HG02981 (cell line): ENCODE measurements at regions not wholly inside any gene's neighbourhood (a gene's known extent, or its start where the extent isn't known, plus 50 kb on each side); places are given as distances from the start of the nearest gene placed in this dataset.

Source experiments
- ATAC-seq: cut with Tn5 transposase; IDR thresholded peaks from one replicate; pipeline ENCODE4 v1.9.1; 2021; ENCODE audit warnings: mild to moderate bottlenecking, moderate library complexity; ENCODE audit not compliant: unreplicated experiment

GRCh38 chr12:127642208-127642607 lies 624.8 kb upstream of the TMEM132C start:
- ATAC-seq, result no peak

- no peak for ATAC-seq
Observed at GRCh38 chr12:127648321-127648720, 618.6 kb upstream of the TMEM132C start.

GRCh38 chr12:127649961-127650360 lies 617.0 kb upstream of the TMEM132C start:
- ATAC-seq, result no peak

DNA sequence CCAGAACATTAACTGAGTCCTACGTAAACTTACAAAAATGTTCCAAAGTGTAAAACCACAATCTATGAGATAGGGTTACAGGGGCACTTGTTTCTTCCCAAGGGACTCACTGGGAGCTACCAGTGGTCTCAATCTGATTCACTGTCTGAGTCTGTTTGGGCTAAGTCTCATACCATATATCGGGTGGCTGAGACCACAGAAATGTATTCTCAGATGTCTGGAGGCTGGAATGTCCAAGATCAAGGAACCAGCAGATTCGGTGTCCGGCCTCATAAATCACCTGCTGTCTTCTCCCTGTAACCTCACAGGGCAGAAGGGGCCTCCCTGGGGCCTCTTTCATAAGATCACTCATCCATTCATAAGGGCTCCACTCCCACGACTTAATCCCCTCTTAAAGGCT lies 616.3 kb upstream of the TMEM132C start:
- ATAC-seq, result no peak

DNA sequence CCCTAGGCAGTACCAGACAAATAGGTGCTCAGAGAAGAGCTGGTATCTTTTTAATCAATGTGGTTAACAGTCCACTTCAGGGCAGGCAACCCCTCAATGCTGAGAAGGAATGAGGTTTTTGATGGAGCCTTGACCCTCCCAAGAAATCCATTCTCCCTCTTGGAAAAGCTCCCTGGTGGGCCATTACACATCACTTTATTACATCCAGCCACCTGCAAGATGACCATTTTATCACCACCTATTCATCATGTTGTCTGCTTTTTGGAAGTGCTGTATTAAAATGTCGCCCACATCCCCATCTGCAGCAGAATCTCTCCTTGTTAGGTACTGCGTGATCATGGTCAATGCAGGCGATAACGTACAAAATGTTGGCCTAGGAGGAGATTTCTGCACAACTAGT lies 614.7 kb upstream of the TMEM132C start:
- ATAC-seq, result no peak

DNA sequence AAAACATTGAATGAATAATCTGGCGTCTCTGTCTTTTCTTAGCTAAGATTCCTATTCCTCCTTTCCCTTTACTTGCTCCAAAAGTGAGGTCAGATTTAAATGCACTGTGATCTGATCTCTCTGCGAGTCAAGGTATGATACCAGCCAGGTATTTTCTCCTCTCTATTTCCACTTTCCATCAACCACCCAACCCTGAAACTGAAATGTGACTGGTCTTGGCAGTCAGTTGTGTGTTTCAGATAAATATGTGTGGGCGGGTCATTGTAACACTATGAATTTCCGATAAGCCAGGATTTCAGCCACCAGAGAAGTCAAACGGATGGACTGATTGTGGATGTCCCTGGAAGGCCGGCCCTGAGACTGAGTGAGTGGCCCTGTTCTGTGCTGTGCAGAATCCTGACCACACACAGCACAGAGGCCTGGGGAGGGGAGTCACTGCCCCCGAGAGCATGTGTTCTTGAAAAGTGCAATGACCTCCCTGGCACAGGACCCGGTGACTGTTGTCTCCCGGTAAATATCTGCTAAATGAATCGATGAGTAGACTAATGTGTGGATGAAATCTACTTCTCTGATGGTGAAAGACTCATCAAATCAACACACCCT lies 612.5 kb upstream of the TMEM132C start:
- no peak for ATAC-seq

GRCh38 chr12:127655691-127656090 lies 611.3 kb upstream of the TMEM132C start:
- no peak for ATAC-seq

GRCh38 chr12:127656266-127656665 lies 610.7 kb upstream of the TMEM132C start:
- no peak for ATAC-seq

DNA sequence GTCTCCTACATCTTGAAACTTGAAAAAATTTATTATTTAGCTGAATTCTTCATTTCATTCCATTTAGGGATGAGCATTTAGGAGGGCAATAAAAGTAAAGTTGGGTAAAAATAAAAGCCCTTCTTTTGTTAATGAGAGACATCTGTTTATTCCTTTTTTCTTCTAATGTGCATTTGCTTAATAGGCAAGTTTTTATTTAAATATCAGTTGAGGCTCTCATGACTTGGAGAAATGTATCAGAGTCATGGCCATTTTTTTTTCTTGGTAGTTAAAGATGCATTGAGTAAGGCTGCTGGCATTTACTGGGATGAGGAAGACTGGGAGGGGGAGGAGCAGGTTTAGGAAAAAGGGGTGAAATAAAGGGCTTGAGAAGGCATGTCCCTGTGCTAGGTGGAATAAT lies 609.9 kb upstream of the TMEM132C start:
- no peak for ATAC-seq

- no peak for ATAC-seq
Observed at GRCh38 chr12:127660961-127661360, 606.0 kb upstream of the TMEM132C start.

GRCh38 chr12:127663716-127664115 lies 603.3 kb upstream of the TMEM132C start:
- ATAC-seq, result no peak

DNA sequence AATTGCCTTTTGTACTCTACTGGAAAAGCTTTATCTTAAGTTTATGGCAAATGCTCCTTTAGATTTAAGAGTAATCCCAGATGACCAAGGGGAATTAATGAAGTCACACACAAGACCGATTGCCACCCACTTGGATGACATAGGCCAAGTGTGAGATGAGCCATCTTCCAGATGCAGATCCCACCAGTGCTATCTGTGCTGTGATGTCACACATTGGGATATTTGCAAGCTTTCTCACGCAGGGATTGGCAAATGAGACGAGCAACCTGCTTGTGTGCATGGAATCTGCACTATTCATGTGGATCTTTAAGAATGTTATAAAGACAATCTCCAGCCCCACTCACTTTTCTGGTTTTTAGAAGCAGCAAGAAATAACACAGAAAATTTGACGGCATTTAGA lies 602.1 kb upstream of the TMEM132C start:
- ATAC-seq, result no peak

GRCh38 chr12:127667131-127667685 lies 599.8 kb upstream of the TMEM132C start:
- ATAC-seq, result no peak

DNA sequence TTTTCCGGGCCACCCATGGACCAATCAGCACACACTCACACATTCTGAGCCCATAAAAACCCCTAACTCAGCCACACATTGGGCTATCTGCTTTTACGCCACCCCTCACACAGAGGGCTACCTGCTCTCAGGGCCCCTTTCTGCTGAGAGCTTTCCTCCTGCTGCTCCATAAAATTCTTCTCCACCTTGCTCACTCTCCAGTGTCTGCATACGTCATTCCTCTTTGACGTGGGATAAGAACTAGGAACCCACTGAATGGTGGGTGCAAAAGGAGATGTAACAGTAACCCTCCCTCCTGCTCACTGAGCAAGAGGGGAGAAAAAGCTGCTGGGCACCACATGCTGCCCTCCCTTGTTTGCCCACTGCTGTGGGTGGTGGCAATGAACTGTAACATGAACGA lies 596.7 kb upstream of the TMEM132C start:
- ATAC-seq, result no peak

DNA sequence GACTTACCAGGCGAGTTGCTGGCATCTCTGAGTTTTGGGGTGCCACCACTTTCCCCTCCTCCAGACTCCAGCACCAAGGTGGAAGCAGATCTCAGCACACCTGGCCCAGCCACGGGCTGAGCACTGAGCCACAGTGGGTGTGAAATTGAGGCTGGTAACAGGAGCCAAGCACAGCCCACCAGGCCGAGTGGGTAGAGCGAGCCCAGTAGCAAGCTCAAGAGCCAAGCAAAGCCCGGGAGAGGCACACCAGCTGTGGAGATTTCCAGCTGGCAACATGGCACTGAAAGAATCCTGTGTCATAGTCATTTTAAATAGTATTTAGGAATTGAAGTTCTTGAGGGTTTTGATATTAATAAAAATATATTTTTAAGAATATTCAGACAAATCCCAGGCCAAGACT lies 596.2 kb upstream of the TMEM132C start:
- no peak for ATAC-seq

GRCh38 chr12:127675936-127676335 lies 591.0 kb upstream of the TMEM132C start:
- no peak for ATAC-seq

- peak; percentile 88 for ATAC-seq
Observed at GRCh38 chr12:127677537-127678131, 589.3 kb upstream of the TMEM132C start.

- ATAC-seq, result no peak
Observed at GRCh38 chr12:127678945-127679344, 588.0 kb upstream of the TMEM132C start.

DNA sequence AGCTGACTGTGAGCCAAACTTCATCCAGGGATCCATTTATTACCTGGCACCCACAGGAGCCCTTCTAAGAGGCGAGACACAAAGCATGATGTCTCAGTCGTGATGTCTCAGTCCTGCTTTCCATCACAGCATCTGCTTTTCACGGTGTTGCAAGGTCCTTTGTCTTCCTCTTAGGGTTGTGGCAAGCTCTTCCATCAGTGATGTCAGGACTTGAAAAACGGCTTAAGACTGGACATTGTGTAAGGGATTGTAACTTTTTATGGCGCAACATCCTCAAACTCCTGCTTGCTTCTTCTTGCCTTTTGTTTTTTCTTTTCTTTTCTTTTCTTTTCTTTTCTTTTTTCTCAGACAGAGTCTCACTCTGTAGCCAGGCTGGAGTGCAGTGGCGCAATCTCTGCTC lies 586.5 kb upstream of the TMEM132C start:
- no peak for ATAC-seq

DNA sequence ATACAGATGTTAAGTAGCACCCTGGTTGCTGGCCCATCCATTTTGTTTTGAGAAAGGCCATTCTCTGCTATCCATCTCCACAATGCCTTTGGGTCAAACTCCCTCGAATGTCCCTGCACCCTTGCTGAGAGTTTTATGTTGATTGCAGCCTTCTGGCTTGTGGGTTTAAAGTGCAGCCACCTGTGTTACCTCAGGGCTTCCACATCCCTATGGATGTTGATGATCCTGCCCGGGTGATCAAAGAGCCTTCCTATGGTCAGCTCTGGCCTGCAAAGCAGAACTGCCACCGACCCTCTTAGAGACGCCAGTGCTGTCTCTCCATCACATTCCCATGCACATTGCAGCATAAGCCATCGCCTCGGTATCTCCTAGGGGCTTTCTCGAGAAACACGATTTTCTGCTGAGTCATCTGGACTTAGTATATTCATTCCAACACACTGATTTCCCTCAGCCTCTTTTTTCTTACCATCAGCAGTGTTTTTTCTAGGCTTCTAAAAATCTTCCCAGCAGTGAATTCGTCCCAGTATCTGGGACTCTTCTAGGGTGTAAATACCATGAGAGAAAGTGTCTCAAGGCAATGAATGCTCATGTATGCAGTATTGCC lies 585.7 kb upstream of the TMEM132C start:
- ATAC-seq, result no peak

DNA sequence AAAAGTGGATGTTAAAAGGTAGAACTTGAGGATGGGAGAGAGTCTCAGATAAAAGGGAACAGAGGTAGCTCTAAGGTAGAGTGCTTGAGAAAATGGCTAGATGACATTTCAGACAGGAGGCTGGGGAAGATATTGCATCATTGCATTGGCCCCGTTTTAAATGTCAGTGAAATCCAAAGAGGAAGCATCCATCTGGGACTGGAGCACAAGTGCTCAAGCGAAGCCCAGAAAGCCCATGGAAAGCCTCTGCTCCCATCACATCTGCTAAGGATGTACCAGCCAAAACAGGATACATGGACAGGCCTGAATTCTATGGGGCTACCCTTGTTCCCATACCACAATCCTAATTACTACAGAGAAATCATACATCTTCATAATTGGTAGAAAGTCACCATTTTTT lies 581.5 kb upstream of the TMEM132C start:
- ATAC-seq, result no peak

GRCh38 chr12:127685931-127686330 lies 581.0 kb upstream of the TMEM132C start:
- no peak for ATAC-seq
